HPDE6-E6E7 (cell line): ENCODE measurements at regions not wholly inside any gene's neighbourhood (a gene's known extent, or its start where the extent isn't known, plus 50 kb on each side); places are given as distances from the start of the nearest gene placed in this dataset.
"Not testable (repeated sequence)": the region's sequence is repeated elsewhere in the genome, so short reads cannot be mapped to it uniquely, and the experiment has no call there.

ENCODE experiments used
- DNase-seq: peaks from one replicate; pipeline ENCODE4 v3.0.0; 2011; ENCODE audit warnings: missing footprints; ENCODE audit errors: extremely low spot score

DNA sequence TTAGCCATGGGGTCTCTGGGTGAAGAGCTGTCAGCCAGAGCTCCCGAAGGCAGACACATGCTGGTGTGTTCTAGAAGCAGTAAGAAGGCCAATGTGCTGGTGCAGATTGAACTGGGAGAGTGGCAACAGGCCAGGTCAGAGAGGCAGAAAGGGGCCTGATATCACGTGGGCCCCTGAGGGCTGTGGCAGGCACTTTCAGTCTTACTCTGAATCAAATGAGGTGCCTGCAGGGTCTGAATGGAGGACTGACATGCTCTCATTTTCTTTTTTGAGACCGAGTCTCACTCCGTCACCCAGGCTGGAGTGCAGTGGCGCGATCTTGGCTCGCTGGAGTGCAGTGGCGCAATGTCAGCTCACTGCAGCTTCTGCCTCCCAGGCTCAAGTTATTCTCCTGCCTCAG lies 293.8 kb downstream of the ABCC12 start:
- no peak for DNase-seq

DNA sequence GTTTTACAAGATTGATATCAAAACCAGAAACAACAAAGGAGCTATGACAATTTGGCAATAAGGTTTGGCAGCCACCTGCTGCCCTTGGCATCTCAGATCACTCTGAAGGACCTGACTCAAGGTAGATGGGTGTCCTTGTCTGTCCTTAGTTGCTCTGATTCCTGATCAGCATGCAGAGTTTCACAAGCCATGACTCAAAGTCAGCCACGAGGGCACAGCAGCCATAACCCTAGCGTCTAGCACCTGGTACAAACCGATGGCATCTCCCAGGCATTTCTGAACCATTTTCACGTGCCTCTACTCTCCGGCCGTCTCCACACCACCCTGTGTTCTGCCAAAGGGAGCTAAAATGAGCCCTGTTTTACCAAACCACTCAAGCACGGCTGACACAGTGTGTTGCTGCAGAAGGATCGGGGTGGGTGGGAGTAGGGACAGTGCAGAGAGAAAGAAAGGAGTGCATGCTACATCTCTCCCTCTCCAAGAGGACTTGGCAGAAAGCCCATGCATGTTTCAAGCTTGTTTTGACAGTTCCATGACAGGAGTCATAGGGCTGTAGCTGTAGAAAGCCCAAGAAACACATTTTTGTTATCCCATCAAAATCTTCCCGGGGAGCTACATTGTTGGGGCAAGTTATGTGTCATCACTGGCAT lies 297.3 kb downstream of the ABCC12 start:
- no peak for DNase-seq

- no peak for DNase-seq
Measured at GRCh38 chr16:47855431-47855830, 300.4 kb downstream of the ABCC12 start.

DNA sequence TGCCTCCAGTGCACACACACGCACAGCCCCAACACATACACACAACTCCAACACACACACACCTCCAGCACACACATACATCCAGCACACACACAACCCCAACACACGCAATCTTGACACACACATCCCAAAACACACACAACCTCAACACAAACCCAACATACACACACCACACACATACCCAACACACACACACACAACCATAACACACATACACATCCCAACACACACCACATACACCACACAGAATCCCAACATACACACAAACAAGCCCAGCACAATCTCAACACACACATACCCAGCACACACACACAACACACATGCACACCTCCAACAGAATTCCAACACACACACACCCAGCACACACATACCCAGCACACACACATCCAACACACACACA lies 301.1 kb downstream of the ABCC12 start:
- DNase-seq = no peak

GRCh38 chr16:47852991-47853390 lies 302.8 kb downstream of the ABCC12 start:
- no peak for DNase-seq

GRCh38 chr16:47851146-47851545 lies 304.6 kb downstream of the ABCC12 start:
- DNase-seq = no peak

DNA sequence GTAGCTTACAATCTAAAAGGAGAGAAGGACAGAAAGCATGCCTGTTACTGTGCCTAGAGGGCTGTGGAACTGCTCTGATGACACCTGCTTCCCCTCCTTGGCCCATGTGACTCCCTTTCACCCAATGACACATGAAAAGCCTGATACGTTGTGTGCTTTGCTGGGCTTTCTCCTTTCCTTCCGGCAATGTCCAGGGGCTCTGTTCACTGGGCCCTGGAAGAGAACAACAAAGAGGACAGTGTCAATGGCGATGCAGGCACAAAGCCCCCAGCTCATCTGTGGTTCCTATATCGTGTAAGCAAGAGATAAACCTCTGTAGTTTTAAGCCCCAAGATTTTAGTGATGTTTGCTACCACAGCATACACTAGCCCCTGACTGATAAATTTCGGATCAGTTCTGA lies 306.1 kb downstream of the ABCC12 start:
- no peak for DNase-seq

GRCh38 chr16:47848421-47849109 lies 307.2 kb downstream of the ABCC12 start:
- DNase-seq = peak; percentile 79

DNA sequence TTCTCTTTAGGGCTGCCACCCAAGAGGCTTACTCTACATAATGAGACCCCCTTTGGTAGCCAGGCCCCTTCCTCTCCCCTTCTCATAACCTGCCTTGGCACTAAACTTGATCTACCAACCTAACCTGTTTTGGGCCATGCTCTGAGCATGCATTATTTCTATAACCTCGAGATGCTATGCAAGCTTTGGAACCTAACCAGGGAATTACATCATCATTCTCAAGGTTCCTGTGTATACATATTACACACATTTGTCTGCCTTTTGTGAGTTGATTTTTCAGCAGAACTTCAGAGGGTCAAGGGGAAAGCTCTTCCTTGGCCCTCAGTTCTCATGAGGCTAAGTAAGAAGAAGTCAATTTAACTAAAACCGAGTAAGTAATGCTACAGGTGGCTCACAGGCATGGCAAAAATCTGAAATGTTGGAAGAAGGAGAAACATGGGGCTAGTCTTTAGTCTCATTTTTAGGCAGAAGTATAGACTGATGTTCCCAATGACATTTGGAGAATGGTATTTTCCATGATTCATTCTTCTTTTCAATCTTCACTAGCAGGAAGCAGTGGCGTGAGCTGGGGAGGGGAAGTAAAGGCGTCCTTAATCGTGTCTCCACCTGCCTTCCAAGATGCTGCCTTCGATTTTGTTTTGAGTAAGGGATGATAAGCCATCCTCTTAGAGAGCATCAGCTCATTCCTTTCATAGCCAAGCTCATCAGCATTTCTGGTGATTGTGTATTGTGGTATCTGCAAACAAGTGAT lies 308.4 kb downstream of the ABCC12 start:
- peak; percentile 71 for DNase-seq

- DNase-seq = no peak
Measured at GRCh38 chr16:47834485-47835024, 321.2 kb downstream of the ABCC12 start.

DNA sequence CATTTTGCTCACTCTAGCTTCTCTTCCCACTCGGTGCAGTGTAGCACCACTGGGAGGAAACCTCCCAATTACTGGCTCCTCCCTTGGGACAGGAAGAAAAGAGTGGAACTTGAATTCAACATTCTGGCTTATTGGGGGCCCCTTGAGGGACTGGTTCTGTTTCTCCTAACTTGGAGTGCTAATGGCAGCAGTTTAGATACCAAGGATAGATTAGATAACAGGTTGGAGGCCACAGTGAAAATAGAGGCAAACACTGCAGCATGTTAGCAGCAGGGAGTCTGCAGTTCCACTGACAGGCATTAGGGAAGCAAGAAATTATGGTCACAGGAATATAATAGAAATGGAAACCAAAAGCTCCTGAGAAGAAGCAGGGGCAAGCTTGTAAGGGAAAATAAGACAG lies 322.0 kb downstream of the ABCC12 start:
- DNase-seq = no peak

- DNase-seq = no peak
Measured at GRCh38 chr16:47829850-47830600, 325.8 kb downstream of the ABCC12 start.

DNA sequence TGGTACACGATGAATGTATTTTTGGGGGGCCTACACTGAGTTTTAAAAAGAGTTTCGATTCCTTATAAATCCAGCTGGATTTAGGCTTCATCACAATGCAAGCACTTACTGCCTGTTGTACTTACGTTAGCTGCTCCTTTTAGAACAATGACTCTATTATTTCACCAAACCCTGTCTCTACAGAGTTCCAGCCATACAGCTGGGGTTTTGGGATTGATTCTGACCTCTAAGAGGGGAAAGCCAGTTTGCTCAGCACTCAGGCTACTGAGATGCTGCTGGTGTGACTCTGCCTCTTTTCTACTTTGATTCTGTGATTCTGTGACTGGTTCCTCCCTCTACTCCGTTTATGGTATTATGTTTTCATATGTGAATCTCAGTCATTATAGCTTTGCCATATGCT lies 329.7 kb downstream of the ABCC12 start:
- DNase-seq = no peak

DNA sequence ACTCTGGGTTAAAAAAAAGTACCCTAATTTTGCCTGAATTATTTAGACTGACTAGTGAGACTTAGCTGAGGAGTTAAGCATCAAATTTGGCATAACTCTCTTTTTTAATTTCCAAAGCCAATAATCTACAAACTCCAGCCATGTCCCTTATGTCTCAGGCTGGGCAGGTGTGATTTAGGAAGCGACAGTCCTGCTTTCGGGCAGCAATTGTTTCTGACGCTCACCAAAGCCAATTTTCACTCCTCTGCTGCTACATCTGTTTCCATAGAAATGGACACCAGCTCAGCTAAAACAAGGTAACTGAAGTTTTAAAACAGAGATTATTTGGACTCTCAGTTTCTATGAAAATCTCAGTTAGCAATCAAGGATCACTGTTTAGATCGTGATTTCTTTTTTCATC lies 338.7 kb downstream of the ABCC12 start:
- no peak for DNase-seq

DNA sequence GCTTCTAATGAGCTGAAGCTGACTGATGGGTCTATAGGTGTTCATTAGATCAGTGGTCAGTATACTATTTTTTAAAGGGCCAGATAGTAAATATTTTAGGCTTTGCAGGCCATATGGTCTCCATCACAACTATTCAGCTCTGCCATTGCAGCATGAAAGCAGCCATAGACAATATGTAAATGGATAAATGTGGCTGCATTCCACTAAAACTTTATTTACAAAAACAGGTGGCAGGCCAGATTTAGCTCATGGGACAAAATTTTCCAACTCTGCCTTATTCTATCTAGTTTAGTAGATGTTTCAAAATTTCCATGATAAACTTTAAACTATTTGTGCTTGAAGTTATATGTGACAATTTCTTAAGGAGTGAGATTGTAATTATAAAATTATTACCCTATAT lies 339.3 kb downstream of the ABCC12 start:
- DNase-seq = no peak

GRCh38 chr16:47815655-47816054 lies 340.1 kb downstream of the ABCC12 start:
- no peak for DNase-seq

- DNase-seq = not testable (repeated sequence)
Measured at GRCh38 chr16:47811758-47812157, 344.0 kb downstream of the ABCC12 start.

- no peak for DNase-seq
Measured at GRCh38 chr16:47806309-47806847, 345.2 kb downstream of the PHKB start.

- no peak for DNase-seq
Measured at GRCh38 chr16:47787696-47788095, 326.6 kb downstream of the PHKB start.

DNA sequence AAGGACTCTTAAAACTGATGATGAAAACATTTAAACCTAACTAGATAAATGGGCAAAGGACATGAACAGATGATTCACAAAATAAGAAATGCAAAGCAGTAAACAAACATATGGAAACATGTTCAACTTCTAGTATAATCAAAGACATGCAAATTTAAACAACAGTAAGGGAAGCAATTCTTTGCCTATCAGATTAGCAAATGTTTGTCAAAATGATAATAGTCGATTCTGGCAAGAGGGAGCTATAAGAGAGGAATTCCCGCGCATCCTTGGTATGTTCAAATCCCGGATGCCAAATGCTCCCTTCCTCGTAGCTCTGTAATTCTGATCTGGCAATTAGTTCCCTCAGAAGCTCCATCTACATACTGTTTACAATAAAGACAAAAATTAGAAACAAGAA lies 320.5 kb downstream of the PHKB start:
- no peak for DNase-seq

- DNase-seq = no peak
Measured at GRCh38 chr16:47780213-47780875, 319.2 kb downstream of the PHKB start.
